H1 (cell line): ENCODE measurements at regions not wholly inside any gene's neighbourhood (a gene's known extent, or its start where the extent isn't known, plus 50 kb on each side); places are given as distances from the start of the nearest gene placed in this dataset.

Source experiments
- CTCF ChIA-PET: fragments of 300-600 bp; sonication (Branson Sonifier 250); formaldehyde crosslinking; loops from one replicate; lab custom pipeline; 2021; ENCODE audit not compliant: partially characterized antibody; lab: Charles Lee
- POLR2A ChIA-PET: fragments of 300-600 bp; sonication (Branson Sonifier 250); formaldehyde crosslinking; loops from one replicate; lab custom pipeline; 2021; ENCODE audit warnings: inconsistent platforms; ENCODE audit not compliant: partially characterized antibody; lab: Charles Lee
- DNase-seq, 2 experiments: peaks; one replicate each; pipeline versions ENCODE4 v3.0.0 to v3.0.0-alpha.2; 2010 to 2022; ENCODE audit warnings: low spot score in 2 of 2, low read depth in 1 of 2, mixed read lengths in 1 of 2
- FAIRE-seq: peaks from 2 replicates; lab custom pipeline; 2011; peaks lifted over from hg19 to GRCh38; lab: Jason Lieb, UNC
- H2AFZ ChIP-seq: 2 replicates; pipeline ENCODE4 v1.8.1; 2012; ENCODE audit warnings: low read length, inconsistent platforms
- H2AK5ac ChIP-seq: 2 replicates; pipeline ENCODE4 v1.6.1; 2013; ENCODE audit warnings: low read depth, low read length
- H2BK120ac ChIP-seq: replicated peaks from 2 replicates; pipeline ENCODE3; 2013; ENCODE audit warnings: low read depth, low read length, inconsistent platforms
- H2BK12ac ChIP-seq: 2 replicates; pipeline ENCODE4 v1.6.1; 2013; ENCODE audit warnings: low read depth, low read length
- H2BK15ac ChIP-seq: 2 replicates; pipeline ENCODE4 v1.6.1; 2013; ENCODE audit warnings: low read length
- H2BK20ac ChIP-seq: 2 replicates; pipeline ENCODE4 v1.6.1; 2013; ENCODE audit warnings: low read length
- H2BK5ac ChIP-seq: 2 replicates; pipeline ENCODE4 v1.6.1; 2013; ENCODE audit warnings: low read depth, low read length
- H3K14ac ChIP-seq: 2 replicates; pipeline ENCODE4 v1.6.1; 2013; ENCODE audit warnings: inconsistent platforms; ENCODE audit not compliant: insufficient read length
- H3K18ac ChIP-seq: 2 replicates; pipeline ENCODE4 v1.6.1; 2013; ENCODE audit warnings: low read length; ENCODE audit errors: extremely low read depth
- H3K23ac ChIP-seq: 2 replicates; pipeline ENCODE4 v1.6.1; 2013; ENCODE audit warnings: inconsistent platforms; ENCODE audit not compliant: insufficient read length
- H3K23me2 ChIP-seq: 2 replicates; pipeline ENCODE4 v1.6.1; 2013; ENCODE audit warnings: low read depth, low read length
- H3K27ac ChIP-seq: 2 replicates; pipeline ENCODE4 v1.6.1; 2011; ENCODE audit warnings: low read depth, low read length, inconsistent platforms
- H3K27me3 ChIP-seq, 4 experiments: replicated peaks in 1 of 4; 1 replicate in 1 of 4; 2 replicates in 3 of 4; pipeline versions ENCODE4 v1.6.1 to v1.8.1; 2011 to 2013; ENCODE audit warnings: low read length in 3 of 4, mild to moderate bottlenecking in 3 of 4, inconsistent platforms in 2 of 4, mixed read lengths in 2 of 4, moderate library complexity in 1 of 4; ENCODE audit not compliant: control insufficient read depth in 3 of 4, insufficient read depth in 3 of 4; ENCODE audit errors: extremely low read depth in 1 of 4
- H3K36me3 ChIP-seq, 4 experiments: 2 replicates each; pipeline versions ENCODE4 v1.6.1 to v1.8.1; 2011 to 2013; ENCODE audit warnings: mild to moderate bottlenecking in 4 of 4, low read length in 3 of 4, moderate library complexity in 2 of 4, control low read depth in 1 of 4, inconsistent platforms in 1 of 4; ENCODE audit not compliant: insufficient read depth in 4 of 4, control insufficient read depth in 2 of 4
- H3K4ac ChIP-seq: replicated peaks from 2 replicates; pipeline ENCODE3; 2013; ENCODE audit warnings: low read length, low read depth, mixed read lengths, inconsistent platforms; ENCODE audit not compliant: insufficient read length
- H3K4me1 ChIP-seq, 4 experiments: replicated peaks in 1 of 4; 1 replicate in 1 of 4; 2 replicates in 3 of 4; pipeline versions ENCODE4 v1.6.1 to v1.8.1; 2011 to 2013; ENCODE audit warnings: low read length in 3 of 4, inconsistent platforms in 2 of 4, mixed read lengths in 1 of 4; ENCODE audit not compliant: insufficient read depth in 4 of 4, control insufficient read depth in 3 of 4
- H3K4me2 ChIP-seq, 2 experiments: 2 replicates each; pipeline versions ENCODE4 v1.6.1 to v1.8.1; 2011 to 2013; ENCODE audit warnings: low read depth in 2 of 2, low read length in 2 of 2, control low read depth in 1 of 2, inconsistent platforms in 1 of 2, mild to moderate bottlenecking in 1 of 2; ENCODE audit not compliant: insufficient read depth in 1 of 2
- H3K4me3 ChIP-seq, 4 experiments: fragments of 200-600, 300-600 bp in 1 of 4; sonication (generic), shearing (Covaris generic), sonication (Bioruptor Twin) in 1 of 4; 2 replicates each; pipeline versions ENCODE4 v1.5.1 to v1.8.1; 2011 to 2016; ENCODE audit warnings: low read length in 4 of 4, low read depth in 3 of 4, control low read depth in 2 of 4, inconsistent platforms in 2 of 4, mild to moderate bottlenecking in 2 of 4, mixed read lengths in 1 of 4, moderate library complexity in 1 of 4; ENCODE audit not compliant: insufficient read depth in 2 of 4; ENCODE audit errors: extremely low read depth in 1 of 4
- H3K56ac ChIP-seq: replicated peaks from 2 replicates; pipeline ENCODE3; 2013; ENCODE audit warnings: low read depth, mild to moderate bottlenecking, mixed read lengths, low read length, inconsistent platforms; ENCODE audit not compliant: insufficient read length
- H3K79me1 ChIP-seq: 2 replicates; pipeline ENCODE4 v1.6.1; 2013; ENCODE audit warnings: low read depth, low read length, control low read depth
- H3K79me2 ChIP-seq, 2 experiments: 2 replicates each; pipeline versions ENCODE4 v1.6.1 to v1.8.1; 2012 to 2013; ENCODE audit warnings: low read length in 2 of 2, mild to moderate bottlenecking in 2 of 2, inconsistent platforms in 1 of 2; ENCODE audit not compliant: insufficient read depth in 2 of 2, control insufficient read depth in 1 of 2
- H3K9ac ChIP-seq, 4 experiments: replicated peaks in 1 of 4; 1 replicate in 1 of 4; 2 replicates in 3 of 4; pipeline versions ENCODE4 v1.6.1 to v1.8.1; 2011 to 2013; ENCODE audit warnings: low read depth in 3 of 4, low read length in 3 of 4, control low read depth in 2 of 4, mild to moderate bottlenecking in 2 of 4, moderate library complexity in 2 of 4, inconsistent platforms in 1 of 4; ENCODE audit errors: extremely low read depth in 1 of 4
- H3K9me3 ChIP-seq, 2 experiments: 2 replicates each; pipeline versions ENCODE4 v1.6.1 to v1.8.1; 2012 to 2013; ENCODE audit warnings: mild to moderate bottlenecking in 2 of 2, moderate library complexity in 2 of 2, control low read depth in 1 of 2, inconsistent platforms in 1 of 2, low read depth in 1 of 2, low read length in 1 of 2, mixed read lengths in 1 of 2; ENCODE audit not compliant: insufficient read depth in 2 of 2
- H4K20me1 ChIP-seq, 2 experiments: replicated peaks in 1 of 2; 2 replicates each; pipeline versions ENCODE3 to v1.8.1; 2011 to 2013; ENCODE audit warnings: inconsistent platforms in 2 of 2, low read length in 2 of 2, mild to moderate bottlenecking in 1 of 2; ENCODE audit not compliant: insufficient read depth in 2 of 2, control insufficient read depth in 1 of 2
- H4K5ac ChIP-seq: 2 replicates; pipeline ENCODE4 v1.6.1; 2013; ENCODE audit warnings: low read length, low read depth, mixed read lengths, inconsistent platforms; ENCODE audit not compliant: insufficient read length
- H4K8ac ChIP-seq: 2 replicates; pipeline ENCODE4 v1.8.0; 2013; ENCODE audit warnings: mild to moderate bottlenecking, moderate library complexity, low read length, inconsistent platforms; ENCODE audit not compliant: insufficient read depth; ENCODE audit errors: extremely low read depth
- H4K91ac ChIP-seq: replicated peaks from 2 replicates; pipeline ENCODE3; 2013; ENCODE audit warnings: low read length, mixed read lengths, inconsistent platforms; ENCODE audit not compliant: insufficient read length
- BRCA1 ChIP-seq: IDR thresholded peaks from 2 replicates; pipeline ENCODE4 v1.6.1; 2012; ENCODE audit warnings: low read depth, low read length, improper control_type of control experiment
- EGR1 ChIP-seq: IDR thresholded peaks from 2 replicates; pipeline ENCODE4 v1.6.1; 2011; ENCODE audit warnings: low read depth, low read length, borderline replicate concordance
- GTF2F1 ChIP-seq: IDR thresholded peaks from 2 replicates; pipeline ENCODE4 v1.6.1; 2012; ENCODE audit warnings: low read depth, low read length, improper control_type of control experiment, borderline replicate concordance
- HDAC2 ChIP-seq, 2 experiments: fragments of 300-600 bp in 1 of 2; sonication (generic) in 1 of 2; IDR thresholded peaks; 2 replicates each; pipeline ENCODE4 v1.6.1; 2011 to 2012; ENCODE audit warnings: low read depth in 2 of 2, low read length in 2 of 2, mild to moderate bottlenecking in 2 of 2, moderate library complexity in 2 of 2, borderline replicate concordance in 1 of 2, inconsistent platforms in 1 of 2
- RNF2 ChIP-seq: fragments of 200-900, 300-1000 bp; sonication (generic); IDR thresholded peaks from 2 replicates; pipeline ENCODE4 v1.7.1; 2016; ENCODE audit warnings: borderline replicate concordance, low read depth, mild to moderate bottlenecking, antibody characterized with exemption, low read length; ENCODE audit not compliant: poor library complexity, severe bottlenecking; ENCODE audit errors: missing control alignments
- SRF ChIP-seq: IDR thresholded peaks from 2 replicates; pipeline ENCODE4 v1.6.1; 2011; ENCODE audit warnings: mild to moderate bottlenecking, low read depth, low read length, moderate library complexity
- TAF1 ChIP-seq: IDR thresholded peaks from 2 replicates; pipeline ENCODE4 v1.6.1; 2011; ENCODE audit warnings: mild to moderate bottlenecking, low read depth, low read length
- TBP ChIP-seq: IDR thresholded peaks from 2 replicates; pipeline ENCODE4 v1.6.1; 2011; ENCODE audit warnings: low read depth, low read length, improper control_type of control experiment
- TEAD4 ChIP-seq: IDR thresholded peaks from 2 replicates; pipeline ENCODE4 v1.6.1; 2012; ENCODE audit warnings: low read depth, low read length, inconsistent platforms, mixed read lengths
- WGBS, 2 experiments: shearing (Covaris generic) in 1 of 2; methylation state at CpG; one replicate each; pipeline versions ENCODE4 v1.1.6 to v1.1.7; 2013 to 2015; ENCODE audit warnings: low lambda C conversion rate in 2 of 2, mixed read lengths in 2 of 2, inconsistent platforms in 1 of 2, low coverage in 1 of 2, missing lambda C conversion rate in 1 of 2; ENCODE audit not compliant: insufficient replicate concordance in 2 of 2, insufficient coverage in 1 of 2, insufficient read length in 1 of 2; ENCODE audit errors: extremely low coverage in 1 of 2, missing lambda C conversion rate in 1 of 2; 5-methylcytosine and 5-hydroxymethylcytosine counted together
- TF ChIP-seq, protein P1 (sequence below): IDR thresholded peaks from 2 replicates; pipeline ENCODE4 v1.6.1; 2012; ENCODE audit warnings: inconsistent platforms

- FAIRE-seq, result no peak
- Histone ChIP-seq H2BK12ac (no peak overlapping the region), H3K9ac (no peak overlapping the region), H3K9me3 (peaks cover 0 to 2% of the 10 kb centered on the region in 2 experiments; a peak in 1 of 4 replicates), H4K20me1 (no peaks in the 10 kb centered on the region), H2BK20ac (no peak overlapping the region), H3K4ac (no peak overlapping the region), H3K79me1 (no peaks in the 10 kb centered on the region), H4K91ac (no peak overlapping the region), H2BK5ac (no peak overlapping the region), H2AFZ (no peak overlapping the region), H2BK120ac (no peak overlapping the region), H3K27me3 (no peaks in the 10 kb centered on the region), H3K27ac (no peak overlapping the region), H4K5ac (no peak overlapping the region), H3K36me3 (no peaks in the 10 kb centered on the region), H3K18ac (no peak overlapping the region), H3K23me2 (no peaks in the 10 kb centered on the region), H3K4me2 (no peak overlapping the region), H3K4me3 (no peak overlapping the region), H4K8ac (no peak overlapping the region), H3K23ac (no peak overlapping the region), H2BK15ac (no peak overlapping the region), H3K14ac (no peak overlapping the region), H3K79me2 (no peaks in the 10 kb centered on the region), H2AK5ac (no peak overlapping the region), H3K56ac (no peak overlapping the region), H3K4me1 (peaks cover 3 to 8% (median 5%) of the 10 kb centered on the region in 4 experiments; a peak in 5 of 7 replicates)
- TF ChIP-seq BRCA1 (no peak), EGR1 (no peak), TAF1 (no peak), TBP (no peak), GTF2F1 (no peak), HDAC2 (IDR thresholded peaks at IDR 0.05; ENCODE audit: borderline replicate concordance in 1 of 2, low read depth in 2 of 2, low read length in 2 of 2) (no peak), SRF (no peak), RNF2 (no peak), TEAD4 (no peak)
- TF ChIP-seq, protein P1, sequence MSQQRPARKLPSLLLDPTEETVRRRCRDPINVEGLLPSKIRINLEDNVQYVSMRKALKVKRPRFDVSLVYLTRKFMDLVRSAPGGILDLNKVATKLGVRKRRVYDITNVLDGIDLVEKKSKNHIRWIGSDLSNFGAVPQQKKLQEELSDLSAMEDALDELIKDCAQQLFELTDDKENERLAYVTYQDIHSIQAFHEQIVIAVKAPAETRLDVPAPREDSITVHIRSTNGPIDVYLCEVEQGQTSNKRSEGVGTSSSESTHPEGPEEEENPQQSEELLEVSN, result no peak
- CTCF ChIA-PET, result interaction anchor here (0.8 to 1.8 kb wide), 3 partner anchors 14 to 191 kb away, joined by 3 to 6 read pairs (median 4); no protein-coding TSS in a partner anchor
- WGBS, 2 experiments, result 88% methylated on average over 6 of the region's 6 CpGs; no CpG with 5 or more reads in 1 of the 2 experiments
- DNase-seq, result no peak
- POLR2A ChIA-PET, result no interaction called here
These were observed 488.2 kb downstream of the NTRK2 start for GRCh38 chr9:85157772-85158171.
